Glutamatergic neuron (in vitro differentiated cells): ENCODE measurements at regions not wholly inside any gene's neighbourhood (a gene's known extent, or its start where the extent isn't known, plus 50 kb on each side); places are given as distances from the start of the nearest gene placed in this dataset.

ENCODE experiments used
- DNase-seq: peaks from one replicate; pipeline ENCODE4 v3.0.0; 2022
- H3K27ac Mint-ChIP-seq: one replicate; pipeline ENCODE4 v1.8.0; 2020; ENCODE audit warnings: mild to moderate bottlenecking, mixed read lengths, inconsistent platforms; ENCODE audit not compliant: unreplicated experiment
- H3K27me3 Mint-ChIP-seq: one replicate; pipeline ENCODE4 v1.8.0; 2020; ENCODE audit warnings: mild to moderate bottlenecking, moderate library complexity, mixed read lengths, inconsistent platforms; ENCODE audit not compliant: unreplicated experiment
- H3K36me3 Mint-ChIP-seq: one replicate; pipeline ENCODE4 v1.8.0; 2020; ENCODE audit warnings: mild to moderate bottlenecking, mixed read lengths, inconsistent platforms; ENCODE audit not compliant: unreplicated experiment
- H3K4me1 Mint-ChIP-seq: one replicate; pipeline ENCODE4 v1.8.0; 2020; ENCODE audit warnings: mild to moderate bottlenecking, low read depth, mixed read lengths, inconsistent platforms; ENCODE audit not compliant: unreplicated experiment
- H3K4me3 Mint-ChIP-seq: one replicate; pipeline ENCODE4 v1.8.0; 2020; ENCODE audit warnings: mild to moderate bottlenecking, mixed read lengths, inconsistent platforms; ENCODE audit not compliant: unreplicated experiment
- H3K9me3 Mint-ChIP-seq: one replicate; pipeline ENCODE4 v1.8.0; 2020; ENCODE audit warnings: mild to moderate bottlenecking, moderate library complexity, mixed read lengths, inconsistent platforms; ENCODE audit not compliant: unreplicated experiment
- CTCF ChIP-seq: fragments of 200-600 bp; sonication (generic); IDR thresholded peaks from one replicate; pipeline ENCODE4 v1.5.0; 2021; ENCODE audit not compliant: partially characterized antibody, unreplicated experiment

GRCh38 chr1:82646888-82647287 is 846.2 kb downstream of the ADGRL2 start:
- no peak overlapping the region for H3K27ac Mint-ChIP-seq

DNA sequence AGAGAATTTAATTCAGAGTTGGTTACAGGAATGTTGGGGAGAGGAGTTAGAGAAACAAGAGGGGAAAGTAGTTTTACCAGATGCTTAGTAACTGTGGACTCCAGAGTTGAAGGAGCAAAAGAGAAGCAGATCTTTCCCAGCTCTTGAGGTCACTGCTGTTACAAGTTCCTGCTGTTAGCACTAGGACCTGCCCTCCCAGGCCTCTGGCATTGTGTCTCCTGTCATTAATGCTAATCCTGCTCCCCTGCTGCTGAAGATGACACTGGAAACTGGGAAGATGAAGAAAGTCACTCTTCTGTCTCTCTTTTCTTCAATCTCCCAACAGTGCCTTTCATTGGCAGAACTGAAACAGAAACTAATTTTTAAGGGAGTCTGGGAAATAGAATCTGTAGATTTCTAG is 845.6 kb downstream of the ADGRL2 start:
- no peak for TF ChIP-seq CTCF
- Mint-ChIP-seq H3K9me3 (no peaks in the 10 kb centered on the region), H3K27me3 (no peaks in the 10 kb centered on the region), H3K27ac (no peak overlapping the region), H3K4me1 (peaks cover 5% of the 10 kb centered on the region), H3K36me3 (no peaks in the 10 kb centered on the region), H3K4me3 (no peak overlapping the region)
- DNase-seq, result no peak

More at GRCh38 chr1:82646888-82647287, 846.2 kb downstream of the ADGRL2 start:
- no peak for DNase-seq
- H3K4me3 Mint-ChIP-seq, result no peak overlapping the region
- H3K4me1 Mint-ChIP-seq, result peaks cover 5% of the 10 kb centered on the region
- no peaks in the 10 kb centered on the region for H3K36me3 Mint-ChIP-seq
- TF ChIP-seq CTCF, result no peak
- no peaks in the 10 kb centered on the region for H3K9me3 Mint-ChIP-seq
- H3K27me3 Mint-ChIP-seq, result no peaks in the 10 kb centered on the region

GRCh38 chr1:82644186-82644915 is 843.6 kb downstream of the ADGRL2 start:
- H3K36me3 Mint-ChIP-seq, result no peaks in the 10 kb centered on the region
- no peak overlapping the region for H3K4me3 Mint-ChIP-seq
- H3K27ac Mint-ChIP-seq, result no peak overlapping the region
- no peak for DNase-seq
- peaks cover 5% of the 10 kb centered on the region for H3K4me1 Mint-ChIP-seq
- TF ChIP-seq CTCF, result no peak
- H3K9me3 Mint-ChIP-seq, result no peaks in the 10 kb centered on the region
- H3K27me3 Mint-ChIP-seq, result no peaks in the 10 kb centered on the region

GRCh38 chr1:82640352-82640751 is 839.6 kb downstream of the ADGRL2 start:
- no peak overlapping the region for H3K27ac Mint-ChIP-seq
- DNase-seq, result no peak
- no peaks in the 10 kb centered on the region for H3K36me3 Mint-ChIP-seq
- no peaks in the 10 kb centered on the region for H3K27me3 Mint-ChIP-seq
- TF ChIP-seq CTCF, result no peak
- H3K4me3 Mint-ChIP-seq, result no peak overlapping the region
- H3K9me3 Mint-ChIP-seq, result no peaks in the 10 kb centered on the region
- no peaks in the 10 kb centered on the region for H3K4me1 Mint-ChIP-seq

- Mint-ChIP-seq H3K27me3 (no peaks in the 10 kb centered on the region), H3K36me3 (no peaks in the 10 kb centered on the region), H3K4me1 (no peaks in the 10 kb centered on the region), H3K4me3 (no peak overlapping the region), H3K9me3 (no peaks in the 10 kb centered on the region), H3K27ac (no peak overlapping the region)
- no peak for DNase-seq
- TF ChIP-seq CTCF, result no peak
Observed at GRCh38 chr1:82634266-82634665, 833.5 kb downstream of the ADGRL2 start.
